NCI-H146 treated with DMSO at 0.1 percent for 48 hours (cell line): ENCODE measurements at regions not wholly inside any gene's neighbourhood (a gene's known extent, or its start where the extent isn't known, plus 50 kb on each side); places are given as distances from the start of the nearest gene placed in this dataset.
"Not testable (repeated sequence)": the region's sequence is repeated elsewhere in the genome, so short reads cannot be mapped to it uniquely, and the experiment has no call there.

Experiments used
- DNase-seq: peaks from one replicate; lab custom pipeline; 2025; ENCODE audit not compliant: unreplicated experiment; lab: John Stamatoyannopoulos, UW

DNA sequence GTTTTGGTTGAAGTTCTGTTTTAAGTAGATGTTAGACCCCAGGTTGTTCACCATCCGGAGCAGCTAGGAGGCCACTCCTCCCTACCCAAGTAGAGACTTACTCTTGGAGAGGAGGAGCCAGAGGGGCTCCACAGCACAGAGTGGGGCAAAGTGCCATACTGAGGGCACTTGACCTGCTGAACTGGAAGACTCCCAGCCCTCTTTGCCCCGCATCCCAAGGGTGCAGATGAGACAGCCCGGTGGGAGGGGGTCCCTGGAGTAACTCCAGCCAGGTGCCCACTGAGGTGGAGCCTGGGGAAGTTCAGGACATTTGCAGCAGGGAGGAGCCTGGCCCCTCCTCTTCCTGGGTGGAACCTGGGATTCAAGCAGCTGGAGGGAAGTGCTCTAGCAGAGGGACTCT is 102.1 kb upstream of the GPR6 start:
- DNase-seq: no peak

- DNase-seq: peak; percentile 10
These were observed 100.8 kb upstream of the GPR6 start for GRCh38 chr6:109877028-109878004.

- DNase-seq: not testable (repeated sequence)
These were observed 100.0 kb upstream of the GPR6 start for GRCh38 chr6:109878005-109878690.

GRCh38 chr6:109879081-109879480 is 99.0 kb upstream of the GPR6 start:
- DNase-seq: not testable (repeated sequence)

- DNase-seq: no peak
These were observed 98.6 kb upstream of the GPR6 start for GRCh38 chr6:109879521-109879920.

GRCh38 chr6:109881069-109881468 is 97.0 kb upstream of the GPR6 start:
- DNase-seq: not testable (repeated sequence)

GRCh38 chr6:109881953-109882490 is 96.1 kb upstream of the GPR6 start:
- DNase-seq: not testable (repeated sequence)

DNA sequence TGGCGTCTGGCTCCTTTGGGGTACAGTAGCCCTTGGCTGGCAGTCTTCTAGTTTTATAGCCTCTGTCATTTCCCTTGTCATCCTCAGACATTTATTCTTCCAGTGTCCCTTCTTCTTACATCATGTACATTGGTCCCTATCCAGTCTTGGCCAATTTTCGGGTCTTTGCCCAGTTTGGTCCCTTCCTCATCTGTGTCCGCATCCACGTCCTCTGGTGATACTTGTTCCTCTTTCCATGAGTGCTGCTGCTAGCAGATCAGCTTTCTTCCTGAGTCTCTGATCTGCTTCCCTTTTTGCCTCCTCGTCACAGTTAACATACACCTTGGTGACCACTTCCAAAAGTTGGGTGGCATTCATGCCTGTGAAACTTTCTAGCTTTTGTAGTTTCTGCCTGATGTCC is 86.2 kb upstream of the GPR6 start:
- DNase-seq: no peak

DNA sequence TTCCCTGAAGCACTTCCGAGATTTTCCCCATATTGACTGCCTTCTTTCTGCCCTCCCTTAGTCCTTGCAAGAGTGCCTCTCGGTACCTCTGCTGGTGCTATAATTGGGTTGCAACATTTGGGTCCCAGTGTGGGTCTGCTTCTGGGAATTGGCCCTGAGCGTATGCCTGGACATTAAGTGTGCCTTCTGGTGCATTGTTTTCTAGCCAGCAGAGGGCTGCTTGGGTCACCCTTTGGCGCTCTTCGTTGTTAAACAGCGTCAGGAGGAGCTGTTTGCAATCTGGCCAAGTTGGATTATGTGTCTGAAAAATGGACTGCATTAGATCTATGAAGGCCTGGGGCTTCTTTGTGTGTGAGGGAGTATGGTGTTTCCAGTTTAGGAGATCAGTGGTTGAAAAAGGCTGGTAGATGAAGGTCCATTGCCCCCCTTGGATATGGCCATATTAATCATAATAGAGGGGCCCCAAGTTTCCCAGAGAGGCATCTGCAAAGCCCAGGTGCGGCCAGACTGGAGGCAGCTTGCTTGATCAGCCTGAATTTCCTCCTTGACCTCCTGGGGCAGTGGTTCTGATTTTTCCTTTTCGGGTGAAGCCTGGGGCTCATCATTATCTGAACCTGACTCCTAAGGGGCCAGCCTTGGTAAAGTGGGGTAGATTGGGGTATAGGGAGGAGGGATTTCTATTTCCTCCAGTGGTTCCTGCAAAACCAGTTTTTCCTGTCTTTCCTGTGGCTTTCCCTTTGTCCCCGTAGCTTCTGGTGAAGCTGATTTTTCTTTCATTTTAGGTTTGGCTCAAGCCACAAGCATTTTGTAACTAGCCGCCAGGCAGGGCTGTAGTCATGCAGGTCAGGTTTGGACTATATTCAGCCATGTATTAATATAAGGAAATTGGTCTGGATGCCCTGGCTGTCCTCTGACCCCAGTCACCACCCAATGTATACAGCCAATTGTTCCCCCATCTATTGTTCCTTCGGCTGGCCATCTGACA is 85.4 kb upstream of the GPR6 start:
- peak; percentile 18 for DNase-seq

DNA sequence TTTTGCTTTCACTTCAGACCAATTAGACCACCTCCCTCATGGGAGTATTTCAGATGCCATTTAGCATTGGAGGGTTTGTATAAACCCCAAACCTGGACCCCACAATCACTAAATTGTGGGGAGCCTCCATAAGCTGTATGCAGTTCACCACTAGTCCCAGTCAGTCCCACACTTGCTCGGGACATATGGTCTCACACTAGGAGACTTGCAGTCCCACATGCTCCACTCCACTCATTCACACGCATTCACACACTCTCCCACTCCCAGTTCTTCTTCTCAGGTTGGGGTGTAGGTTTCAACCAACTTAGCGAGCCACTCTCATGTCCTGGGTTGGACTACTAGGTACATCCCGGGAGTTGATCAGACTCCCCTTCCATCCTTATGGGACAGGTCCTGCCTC is 84.5 kb upstream of the GPR6 start:
- DNase-seq: no peak

GRCh38 chr6:109894181-109894580 is 83.9 kb upstream of the GPR6 start:
- DNase-seq: no peak

DNA sequence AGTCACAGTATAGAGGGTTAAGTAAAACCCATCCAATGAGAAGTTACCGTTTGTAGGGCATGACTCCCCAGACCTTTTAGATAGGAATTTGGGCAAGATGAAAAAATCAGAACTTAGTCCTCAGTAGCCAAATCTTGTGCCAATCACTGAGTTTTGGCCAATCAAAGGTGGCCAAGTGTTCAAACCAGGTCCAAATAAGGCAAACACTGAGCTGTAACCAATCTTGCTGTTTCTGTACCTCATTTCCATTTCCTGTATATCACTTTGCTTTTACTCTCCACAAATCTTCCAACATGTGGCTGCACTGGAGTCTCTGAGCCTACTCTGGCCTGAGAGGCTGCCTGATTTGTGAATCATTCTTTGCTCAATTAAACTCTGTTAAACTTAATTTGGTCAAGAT is 81.8 kb upstream of the GPR6 start:
- no peak for DNase-seq

- no peak for DNase-seq
These were observed 81.1 kb upstream of the GPR6 start for GRCh38 chr6:109897025-109897424.

DNA sequence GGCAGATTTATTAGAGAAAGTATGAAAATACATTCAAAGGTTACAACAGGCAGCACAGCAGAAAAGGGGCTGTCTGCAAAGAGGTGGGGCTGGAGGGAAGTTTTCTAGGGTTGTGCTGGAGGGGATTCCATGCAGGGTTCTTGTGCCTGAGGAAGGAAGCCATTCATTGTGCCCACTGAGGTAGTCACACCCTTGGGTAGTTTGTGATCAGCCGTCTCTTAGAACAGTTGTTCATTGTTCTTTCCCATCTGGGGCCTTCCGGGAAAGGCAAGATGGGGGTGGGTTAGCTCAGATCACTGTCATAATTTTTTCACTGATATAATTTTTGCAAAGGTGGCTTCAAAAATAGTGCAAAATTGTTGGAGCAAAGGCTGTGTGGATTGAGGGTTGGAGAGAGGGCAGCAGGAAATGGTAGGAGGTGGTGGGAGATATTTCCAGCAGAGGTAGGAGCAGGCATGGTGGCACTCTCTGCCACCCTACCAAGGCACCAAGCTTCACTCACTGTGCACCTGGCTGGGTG is 80.5 kb upstream of the GPR6 start:
- no peak for DNase-seq

GRCh38 chr6:109901976-109902375 is 76.1 kb upstream of the GPR6 start:
- no peak for DNase-seq

DNA sequence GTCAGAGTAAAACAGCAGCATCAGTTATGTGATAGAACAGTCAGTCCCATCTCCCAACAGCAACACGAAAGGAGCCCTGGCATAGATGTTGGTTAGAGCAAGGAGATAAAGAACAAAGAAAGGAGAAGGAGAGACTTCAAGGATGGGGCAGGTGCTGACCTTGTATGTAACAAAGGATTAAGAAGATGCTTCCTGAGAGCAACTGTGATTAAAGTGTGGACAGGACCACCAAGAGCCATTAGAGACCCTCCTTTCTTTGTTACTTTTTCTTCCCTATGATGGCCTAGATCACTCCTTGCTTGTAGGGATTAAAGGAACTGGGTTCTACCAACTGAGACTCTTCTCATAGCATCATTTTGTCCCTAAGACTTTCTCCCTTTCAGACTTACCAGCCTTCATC is 75.2 kb upstream of the GPR6 start:
- DNase-seq: no peak

- no peak for DNase-seq
These were observed 67.5 kb upstream of the GPR6 start for GRCh38 chr6:109910571-109910970.

GRCh38 chr6:109912118-109912517 is 66.0 kb upstream of the GPR6 start:
- no peak for DNase-seq

DNA sequence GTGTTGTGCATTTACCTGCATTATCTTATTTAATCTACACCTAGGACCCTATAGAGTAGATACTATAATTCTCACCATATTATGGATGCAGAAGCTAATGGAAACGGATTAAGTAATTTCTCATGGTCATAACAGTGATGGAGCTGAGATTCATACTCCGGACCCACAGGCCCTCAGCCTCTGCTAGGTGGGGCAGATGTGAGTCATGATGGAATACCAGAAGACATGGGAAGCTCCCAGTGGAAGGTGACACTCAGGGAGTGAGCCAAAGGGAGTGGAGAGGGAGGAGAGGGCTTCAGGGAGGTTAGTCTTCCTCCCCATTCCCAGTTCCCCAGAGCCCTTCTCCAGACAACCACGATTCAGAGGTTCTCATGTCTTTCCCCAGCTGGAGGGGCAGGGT is 65.2 kb upstream of the GPR6 start:
- no peak for DNase-seq

- DNase-seq: not testable (repeated sequence)
These were observed 62.4 kb upstream of the GPR6 start for GRCh38 chr6:109915748-109916147.
